SK-N-SH (cell line): ENCODE measurements at regions not wholly inside any gene's neighbourhood (a gene's known extent, or its start where the extent isn't known, plus 50 kb on each side); places are given as distances from the start of the nearest gene placed in this dataset.

ENCODE experiments used
- CTCF ChIA-PET: fragments of 300-600, 350-600 bp; formaldehyde crosslinking; extraction: SDS; loops from one replicate; lab custom pipeline; 2021; lab: Yijun Ruan, JAX
- POLR2A ChIA-PET: fragments of 350-600 bp; sonication (Branson Sonifier 250); formaldehyde crosslinking; extraction: SDS; loops from one replicate; lab custom pipeline; 2020; ENCODE audit warnings: antibody characterized with exemption, inconsistent platforms; lab: Yijun Ruan, JAX
- DNase-seq: peaks from one replicate; pipeline ENCODE4 v3.0.0; 2012
- H2AFZ ChIP-seq: fragments of 200-600 bp; sonication (generic); 2 replicates; pipeline ENCODE4 v1.8.1; 2016; ENCODE audit warnings: antibody characterized with exemption, mild to moderate bottlenecking, low read depth
- H3F3A ChIP-seq: fragments of 200-600 bp; sonication (generic); replicated peaks from 2 replicates; pipeline ENCODE3; 2016; ENCODE audit warnings: antibody characterized with exemption, mild to moderate bottlenecking; ENCODE audit not compliant: insufficient read depth
- H3K27ac ChIP-seq, 2 experiments: fragments of 200-500 bp in 1 of 2; fragments of 200-600 bp in 1 of 2; sonication (Bioruptor generic) in 1 of 2; sonication (generic), shearing (Covaris generic) in 1 of 2; 2 replicates each; pipeline versions ENCODE4 v1.5.1 to v1.6.1; 2014 to 2016; ENCODE audit warnings: low read depth in 2 of 2, inconsistent platforms in 1 of 2, low read length in 1 of 2, mild to moderate bottlenecking in 1 of 2, mixed read lengths in 1 of 2
- H3K27me3 ChIP-seq: fragments of 200-600 bp; sonication (generic), shearing (Covaris generic); 2 replicates; pipeline ENCODE4 v1.6.1; 2016; ENCODE audit warnings: mixed run types; ENCODE audit not compliant: insufficient read depth
- H3K36me3 ChIP-seq, 2 experiments: fragments of 200-500 bp in 1 of 2; fragments of 200-600 bp in 1 of 2; sonication (Bioruptor generic) in 1 of 2; sonication (generic) in 1 of 2; replicated peaks in 1 of 2; 2 replicates each; pipeline versions ENCODE3 to v1.5.1; 2014 to 2016; ENCODE audit warnings: low read length in 1 of 2, mild to moderate bottlenecking in 1 of 2; ENCODE audit not compliant: insufficient read depth in 2 of 2, control insufficient read depth in 1 of 2
- H3K4me1 ChIP-seq, 2 experiments: fragments of 200-500 bp in 1 of 2; fragments of 200-600 bp in 1 of 2; sonication (Bioruptor generic) in 1 of 2; sonication (generic), shearing (Covaris generic) in 1 of 2; 2 replicates each; pipeline versions ENCODE4 v1.5.1 to v1.6.1; 2014 to 2016; ENCODE audit warnings: low read depth in 1 of 2, low read length in 1 of 2, mixed run types in 1 of 2; ENCODE audit not compliant: insufficient read depth in 2 of 2, control insufficient read depth in 1 of 2
- H3K4me2 ChIP-seq: fragments of 200-600 bp; sonication (generic), shearing (Covaris generic); 2 replicates; pipeline ENCODE4 v1.6.1; 2017; ENCODE audit warnings: mixed run types
- H3K4me3 ChIP-seq, 2 experiments: fragments of 200-500 bp in 1 of 2; fragments of 200-600 bp in 1 of 2; sonication (Bioruptor generic) in 1 of 2; sonication (generic), shearing (Covaris generic) in 1 of 2; 2 replicates each; pipeline versions ENCODE4 v1.5.1 to v1.8.1; 2014 to 2016; ENCODE audit warnings: low read depth in 2 of 2, inconsistent platforms in 1 of 2, low read length in 1 of 2, mild to moderate bottlenecking in 1 of 2, mixed read lengths in 1 of 2, moderate library complexity in 1 of 2
- H3K79me2 ChIP-seq: fragments of 200-600 bp; sonication (generic); 2 replicates; pipeline ENCODE4 v1.8.1; 2017; ENCODE audit warnings: mild to moderate bottlenecking; ENCODE audit not compliant: insufficient read depth
- H3K9ac ChIP-seq: fragments of 200-600 bp; sonication (generic); 2 replicates; pipeline ENCODE4 v1.6.1; 2017; ENCODE audit warnings: mixed run types
- H3K9me2 ChIP-seq: fragments of 200-600 bp; sonication (generic); 2 replicates; pipeline ENCODE4 v1.6.1; 2017; ENCODE audit warnings: mixed run types
- H3K9me3 ChIP-seq: fragments of 200-600 bp; sonication (generic); 2 replicates; pipeline ENCODE4 v1.6.1; 2017; ENCODE audit warnings: mixed run types, mild to moderate bottlenecking, moderate library complexity
- H4K20me1 ChIP-seq: fragments of 200-600 bp; sonication (generic); 2 replicates; pipeline ENCODE4 v1.6.1; 2017; ENCODE audit warnings: mild to moderate bottlenecking, mixed run types; ENCODE audit not compliant: insufficient read depth
- EP300 ChIP-seq, 2 experiments: IDR thresholded peaks; 2 replicates each; pipeline versions ENCODE4 v1.4.0 to v1.6.1; 2012; ENCODE audit warnings: borderline replicate concordance in 1 of 2, low read depth in 1 of 2, low read length in 1 of 2
- NFIC ChIP-seq: IDR thresholded peaks from 2 replicates; pipeline ENCODE4 v1.4.0; 2012; ENCODE audit warnings: borderline replicate concordance
- REST ChIP-seq: IDR thresholded peaks from 2 replicates; pipeline ENCODE4 v1.6.1; 2012; ENCODE audit warnings: mild to moderate bottlenecking, low read depth, low read length, moderate library complexity
- SMC3 ChIP-seq: IDR thresholded peaks from 2 replicates; pipeline ENCODE4 v1.6.1; 2012; ENCODE audit warnings: low read depth, low read length, improper control_type of control experiment
- TEAD4 ChIP-seq: IDR thresholded peaks from 2 replicates; pipeline ENCODE4 v1.4.0; 2012; ENCODE audit warnings: mild to moderate bottlenecking, borderline replicate concordance; ENCODE audit not compliant: insufficient read depth
- WGBS: methylation state at CpG from one replicate; pipeline ENCODE4 v1.1.6; 2017; ENCODE audit warnings: low lambda C conversion rate; 5-methylcytosine and 5-hydroxymethylcytosine counted together
- TF ChIP-seq, protein P1 (sequence below): IDR thresholded peaks from 2 replicates; pipeline ENCODE4 v1.4.0; 2012; ENCODE audit warnings: low read depth, borderline replicate concordance

- TF ChIP-seq EP300 (IDR thresholded peaks at IDR 0.05; ENCODE audit: borderline replicate concordance in 1 of 2, low read depth in 1 of 2, low read length in 1 of 2), result peak in 1 of 2 experiments; percentile 51; a peak in 1 of 4 replicates
- TF ChIP-seq REST, result no peak
- DNase-seq, result no peak
- Histone ChIP-seq H3K4me1 (no peaks in the 10 kb centered on the region; a peak in 1 of 4 replicates), H3K9ac (no peak overlapping the region), H3F3A (no peaks in the 10 kb centered on the region), H3K27me3 (no peaks in the 10 kb centered on the region), H2AFZ (no peak overlapping the region), H3K9me3 (no peaks in the 10 kb centered on the region), H3K4me2 (no peak overlapping the region), H3K27ac (0 out of 4 replicates have a peak overlapping the region, but pooled peaks of 1 of the 2 experiments have one; percentile 28), H3K9me2 (no peaks in the 10 kb centered on the region; the same call in 1 of the 2 replicates), H3K79me2 (no peaks in the 10 kb centered on the region), H3K4me3 (no peak overlapping the region), H4K20me1 (no peaks in the 10 kb centered on the region), H3K36me3 (no peaks in the 10 kb centered on the region)
- ChIA-PET CTCF (no interaction called here), POLR2A (no interaction called here)
- WGBS, result 43% methylated on average over 2 of the region's 2 CpGs
These were observed 1319.3 kb upstream of the CDH2 start for GRCh38 chr18:29496152-29496680.

DNA sequence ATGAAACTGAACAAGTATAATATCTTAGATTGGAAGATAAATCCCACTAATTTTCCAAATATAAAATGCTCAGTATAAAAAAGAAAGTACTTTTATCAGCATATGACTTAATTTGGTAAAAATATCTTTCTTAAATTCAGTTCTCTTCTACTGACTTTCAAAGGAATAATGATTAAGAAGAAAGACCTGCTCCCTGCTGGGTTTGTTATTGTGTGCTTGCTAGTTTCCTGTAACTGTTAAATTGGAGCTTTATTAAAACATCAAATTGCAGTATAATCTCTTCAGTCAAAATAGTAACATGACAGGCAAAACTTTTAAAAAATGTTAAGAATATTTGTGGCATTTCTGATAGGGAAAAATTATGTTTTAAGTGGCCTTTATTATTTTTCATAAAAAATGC lies 1317.4 kb upstream of the CDH2 start:
- H2AFZ ChIP-seq, result peak overlapping the region; percentile 47; the same call in 1 of the 2 replicates
- no peak for DNase-seq
- no peaks in the 10 kb centered on the region for H3K36me3 ChIP-seq
- no peak overlapping the region for H3K27ac ChIP-seq
- POLR2A ChIA-PET, result no interaction called here
- no peaks in the 10 kb centered on the region for H3K27me3 ChIP-seq
- H3K9me2 ChIP-seq, result no peaks in the 10 kb centered on the region
- H3K9ac ChIP-seq, result no peak overlapping the region
- no peaks in the 10 kb centered on the region for H3K79me2 ChIP-seq
- CTCF ChIA-PET, result interaction anchor here (0.7 kb wide), 1 partner anchor 1463 kb away, joined by 3 read pairs; no protein-coding TSS in a partner anchor
- no peak for TF ChIP-seq TEAD4
- TF ChIP-seq, protein P1, sequence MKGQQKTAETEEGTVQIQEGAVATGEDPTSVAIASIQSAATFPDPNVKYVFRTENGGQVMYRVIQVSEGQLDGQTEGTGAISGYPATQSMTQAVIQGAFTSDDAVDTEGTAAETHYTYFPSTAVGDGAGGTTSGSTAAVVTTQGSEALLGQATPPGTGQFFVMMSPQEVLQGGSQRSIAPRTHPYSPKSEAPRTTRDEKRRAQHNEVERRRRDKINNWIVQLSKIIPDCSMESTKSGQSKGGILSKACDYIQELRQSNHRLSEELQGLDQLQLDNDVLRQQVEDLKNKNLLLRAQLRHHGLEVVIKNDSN, result no peak
- no peak for TF ChIP-seq NFIC
- no peak for TF ChIP-seq SMC3
- no peaks in the 10 kb centered on the region for H3K9me3 ChIP-seq
- no peak overlapping the region for H3K4me2 ChIP-seq
- H3K4me3 ChIP-seq, result no peak overlapping the region
- no peaks in the 10 kb centered on the region; a peak in 1 of 4 replicates for H3K4me1 ChIP-seq
- no peaks in the 10 kb centered on the region for H3F3A ChIP-seq
- no peaks in the 10 kb centered on the region for H4K20me1 ChIP-seq
